PC-3 (cell line): ENCODE measurements at regions not wholly inside any gene's neighbourhood (a gene's known extent, or its start where the extent isn't known, plus 50 kb on each side); places are given as distances from the start of the nearest gene placed in this dataset.

Experiments used
- EZH2 ChIP-seq: fragments of 300-600 bp; sonication (generic); IDR thresholded peaks from one replicate; pipeline ENCODE4 v1.6.1; 2017; ENCODE audit warnings: antibody characterized with exemption, mild to moderate bottlenecking, low read length; ENCODE audit not compliant: unreplicated experiment
- EZH2phosphoT487 ChIP-seq: fragments of 300-600 bp; sonication (generic); IDR thresholded peaks from 2 replicates; pipeline ENCODE4 v1.6.1; 2018; ENCODE audit warnings: mild to moderate bottlenecking, antibody characterized with exemption, low read length, borderline replicate concordance
- TF ChIP-seq, protein P1 (sequence below): fragments of 300-600 bp; sonication (generic); conservative IDR thresholded peaks from 2 replicates; pipeline ENCODE4 v1.5.1; 2017; ENCODE audit warnings: antibody characterized with exemption, low read depth, mild to moderate bottlenecking, low read length

GRCh38 chr10:62926407-62926806, 110.2 kb upstream of the EGR2 start:
- TF ChIP-seq EZH2phosphoT487 (no peak), EZH2 (no peak)
- TF ChIP-seq, protein P1, sequence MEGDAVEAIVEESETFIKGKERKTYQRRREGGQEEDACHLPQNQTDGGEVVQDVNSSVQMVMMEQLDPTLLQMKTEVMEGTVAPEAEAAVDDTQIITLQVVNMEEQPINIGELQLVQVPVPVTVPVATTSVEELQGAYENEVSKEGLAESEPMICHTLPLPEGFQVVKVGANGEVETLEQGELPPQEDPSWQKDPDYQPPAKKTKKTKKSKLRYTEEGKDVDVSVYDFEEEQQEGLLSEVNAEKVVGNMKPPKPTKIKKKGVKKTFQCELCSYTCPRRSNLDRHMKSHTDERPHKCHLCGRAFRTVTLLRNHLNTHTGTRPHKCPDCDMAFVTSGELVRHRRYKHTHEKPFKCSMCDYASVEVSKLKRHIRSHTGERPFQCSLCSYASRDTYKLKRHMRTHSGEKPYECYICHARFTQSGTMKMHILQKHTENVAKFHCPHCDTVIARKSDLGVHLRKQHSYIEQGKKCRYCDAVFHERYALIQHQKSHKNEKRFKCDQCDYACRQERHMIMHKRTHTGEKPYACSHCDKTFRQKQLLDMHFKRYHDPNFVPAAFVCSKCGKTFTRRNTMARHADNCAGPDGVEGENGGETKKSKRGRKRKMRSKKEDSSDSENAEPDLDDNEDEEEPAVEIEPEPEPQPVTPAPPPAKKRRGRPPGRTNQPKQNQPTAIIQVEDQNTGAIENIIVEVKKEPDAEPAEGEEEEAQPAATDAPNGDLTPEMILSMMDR: no peak
